Kidney epithelial cell (primary cell): ENCODE measurements at regions not wholly inside any gene's neighbourhood (a gene's known extent, or its start where the extent isn't known, plus 50 kb on each side); places are given as distances from the start of the nearest gene placed in this dataset.

Experiments used
- DNase-seq: peaks from one replicate; pipeline ENCODE4 v3.0.0-alpha.2; 2010; ENCODE audit warnings: low read depth
- H3K27me3 ChIP-seq: 2 replicates; pipeline ENCODE4 v1.6.0; 2011; ENCODE audit warnings: low read length; ENCODE audit not compliant: control insufficient read depth, insufficient read depth
- H3K36me3 ChIP-seq: 2 replicates; pipeline ENCODE4 v1.5.1; 2011; ENCODE audit warnings: low read length; ENCODE audit not compliant: control insufficient read depth, insufficient read depth
- H3K4me3 ChIP-seq: 2 replicates; pipeline ENCODE4 v1.5.1; 2011; ENCODE audit warnings: low read depth, mild to moderate bottlenecking, control low read depth, low read length
- CTCF ChIP-seq: IDR thresholded peaks from 2 replicates; pipeline ENCODE4 v1.5.1; 2011; ENCODE audit warnings: mild to moderate bottlenecking, moderate library complexity, low read length, control low read depth, inconsistent platforms; ENCODE audit not compliant: insufficient read depth, poor library complexity, severe bottlenecking

GRCh38 chr20:20781029-20781428 is 68.6 kb upstream of the RALGAPA2 start:
- TF ChIP-seq CTCF: no peak
- H3K36me3 ChIP-seq: no peaks in the 10 kb centered on the region
- H3K4me3 ChIP-seq: no peak overlapping the region
- DNase-seq: no peak
- no peaks in the 10 kb centered on the region for H3K27me3 ChIP-seq

GRCh38 chr20:20780127-20780824 is 67.8 kb upstream of the RALGAPA2 start:
- H3K27me3 ChIP-seq: no peaks in the 10 kb centered on the region
- DNase-seq: no peak
- H3K36me3 ChIP-seq: no peaks in the 10 kb centered on the region
- no peak for TF ChIP-seq CTCF
- no peak overlapping the region for H3K4me3 ChIP-seq

- no peak for TF ChIP-seq CTCF
- DNase-seq: no peak
- no peaks in the 10 kb centered on the region for H3K27me3 ChIP-seq
- H3K36me3 ChIP-seq: no peaks in the 10 kb centered on the region
- H3K4me3 ChIP-seq: no peak overlapping the region
Observed at GRCh38 chr20:20778676-20779075, 66.2 kb upstream of the RALGAPA2 start.

GRCh38 chr20:20772497-20773085 is 60.1 kb upstream of the RALGAPA2 start:
- H3K36me3 ChIP-seq: no peaks in the 10 kb centered on the region
- no peak overlapping the region for H3K4me3 ChIP-seq
- TF ChIP-seq CTCF: no peak
- no peaks in the 10 kb centered on the region for H3K27me3 ChIP-seq
- DNase-seq: no peak

GRCh38 chr20:20768202-20768815 is 55.9 kb upstream of the RALGAPA2 start:
- no peak for DNase-seq
- H3K4me3 ChIP-seq: no peak overlapping the region
- no peaks in the 10 kb centered on the region for H3K27me3 ChIP-seq
- TF ChIP-seq CTCF: no peak
- H3K36me3 ChIP-seq: no peaks in the 10 kb centered on the region
